AG04449 (cell line): ENCODE measurements at regions not wholly inside any gene's neighbourhood (a gene's known extent, or its start where the extent isn't known, plus 50 kb on each side); places are given as distances from the start of the nearest gene placed in this dataset.

Experiments
- CTCF ChIA-PET: fragments of 350-600 bp; formaldehyde crosslinking; extraction: SDS; loops from one replicate; lab custom pipeline; 2021; ENCODE audit warnings: antibody characterized with exemption; lab: Yijun Ruan, JAX
- POLR2A ChIA-PET: fragments of 400-600, 350-600 bp; formaldehyde crosslinking; extraction: SDS; loops from one replicate; lab custom pipeline; 2020; ENCODE audit warnings: antibody characterized with exemption, inconsistent platforms; lab: Yijun Ruan, JAX
- DNase-seq: peaks from one replicate; pipeline ENCODE4 v3.0.0-alpha.2; 2010; ENCODE audit warnings: low read depth, low spot score
- H3K4me3 ChIP-seq: 2 replicates; pipeline ENCODE4 v1.5.1; 2011; ENCODE audit warnings: low read depth, mild to moderate bottlenecking, control low read depth, low read length
- TF ChIP-seq, protein P1 (sequence below): IDR thresholded peaks from one replicate; pipeline ENCODE4 v1.5.1; 2011; ENCODE audit warnings: mild to moderate bottlenecking, moderate library complexity, low read length, control low read depth, inconsistent platforms; ENCODE audit not compliant: insufficient read depth; ENCODE audit errors: missing control alignments

- H3K4me3 ChIP-seq: no peak overlapping the region
- CTCF ChIA-PET: no interaction called here
- TF ChIP-seq, protein P1, sequence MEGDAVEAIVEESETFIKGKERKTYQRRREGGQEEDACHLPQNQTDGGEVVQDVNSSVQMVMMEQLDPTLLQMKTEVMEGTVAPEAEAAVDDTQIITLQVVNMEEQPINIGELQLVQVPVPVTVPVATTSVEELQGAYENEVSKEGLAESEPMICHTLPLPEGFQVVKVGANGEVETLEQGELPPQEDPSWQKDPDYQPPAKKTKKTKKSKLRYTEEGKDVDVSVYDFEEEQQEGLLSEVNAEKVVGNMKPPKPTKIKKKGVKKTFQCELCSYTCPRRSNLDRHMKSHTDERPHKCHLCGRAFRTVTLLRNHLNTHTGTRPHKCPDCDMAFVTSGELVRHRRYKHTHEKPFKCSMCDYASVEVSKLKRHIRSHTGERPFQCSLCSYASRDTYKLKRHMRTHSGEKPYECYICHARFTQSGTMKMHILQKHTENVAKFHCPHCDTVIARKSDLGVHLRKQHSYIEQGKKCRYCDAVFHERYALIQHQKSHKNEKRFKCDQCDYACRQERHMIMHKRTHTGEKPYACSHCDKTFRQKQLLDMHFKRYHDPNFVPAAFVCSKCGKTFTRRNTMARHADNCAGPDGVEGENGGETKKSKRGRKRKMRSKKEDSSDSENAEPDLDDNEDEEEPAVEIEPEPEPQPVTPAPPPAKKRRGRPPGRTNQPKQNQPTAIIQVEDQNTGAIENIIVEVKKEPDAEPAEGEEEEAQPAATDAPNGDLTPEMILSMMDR: no peak
- no peak for DNase-seq
- POLR2A ChIA-PET: no interaction called here
These were observed 212.3 kb downstream of the MATN1 start for GRCh38 chr1:30511106-30511505.

GRCh38 chr1:30509670-30510069 lies 213.7 kb downstream of the MATN1 start:
- DNase-seq: no peak
- CTCF ChIA-PET: no interaction called here
- POLR2A ChIA-PET: no interaction called here
- H3K4me3 ChIP-seq: no peak overlapping the region
- TF ChIP-seq, protein P1: no peak

- ChIA-PET CTCF (no interaction called here), POLR2A (no interaction called here)
- DNase-seq: no peak
- no peak overlapping the region for H3K4me3 ChIP-seq
- TF ChIP-seq, protein P1: no peak
These were observed 214.8 kb downstream of the MATN1 start for GRCh38 chr1:30508611-30509010.

DNA sequence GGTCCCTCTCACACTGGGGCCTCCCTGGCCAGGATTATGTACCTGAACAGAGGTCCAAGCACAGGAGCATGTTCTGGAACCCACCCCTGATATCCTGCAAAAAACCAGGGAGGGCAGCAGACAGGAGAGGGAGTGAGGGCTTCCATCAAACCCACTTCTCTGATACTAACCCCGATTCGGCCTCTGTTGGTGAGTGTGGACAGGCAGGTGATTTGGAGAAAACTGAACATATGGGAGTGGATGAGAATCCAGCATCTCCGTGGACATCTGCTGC lies 215.3 kb downstream of the MATN1 start:
- DNase-seq: no peak
- CTCF ChIA-PET: no interaction called here
- H3K4me3 ChIP-seq: no peak overlapping the region
- POLR2A ChIA-PET: no interaction called here
- TF ChIP-seq, protein P1: no peak

GRCh38 chr1:30507401-30508174 lies 215.8 kb downstream of the MATN1 start:
- no peak for DNase-seq
- POLR2A ChIA-PET: no interaction called here

DNA sequence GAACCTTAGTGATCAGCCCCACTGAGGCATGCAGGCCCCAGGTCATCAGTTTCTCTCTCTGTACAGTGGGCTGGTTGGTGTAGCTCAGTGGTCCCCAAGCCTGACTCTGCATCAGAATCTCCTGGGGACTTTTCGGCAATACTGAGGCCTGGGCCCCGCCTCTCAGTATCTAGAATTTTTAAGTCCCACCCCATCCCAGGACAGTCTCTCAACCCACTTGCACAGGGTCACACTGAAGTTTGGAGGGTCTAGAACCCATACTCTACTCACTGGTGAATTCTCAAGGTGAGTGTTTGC lies 216.4 kb downstream of the MATN1 start:
- no peak for DNase-seq
- CTCF ChIA-PET: no interaction called here
- TF ChIP-seq, protein P1: no peak
- POLR2A ChIA-PET: no interaction called here
- no peak overlapping the region for H3K4me3 ChIP-seq

More at GRCh38 chr1:30507401-30508174, 215.8 kb downstream of the MATN1 start:
- TF ChIP-seq, protein P1: no peak
- CTCF ChIA-PET: no interaction called here
- H3K4me3 ChIP-seq: no peak overlapping the region
